HG02623 (cell line): ENCODE measurements at regions not wholly inside any gene's neighbourhood (a gene's known extent, or its start where the extent isn't known, plus 50 kb on each side); places are given as distances from the start of the nearest gene placed in this dataset.
"Not testable (repeated sequence)": the region's sequence is repeated elsewhere in the genome, so short reads cannot be mapped to it uniquely, and the experiment has no call there.

Experiments used
- ATAC-seq: cut with Tn5 transposase; IDR thresholded peaks from one replicate; pipeline ENCODE4 v1.9.1; 2021; ENCODE audit warnings: moderate library complexity; ENCODE audit not compliant: unreplicated experiment

GRCh38 chr2:88986721-88987330, 295.4 kb downstream of the RPIA start:
- not testable (repeated sequence) for ATAC-seq

- ATAC-seq, result not testable (repeated sequence)
These were observed 297.1 kb downstream of the RPIA start for GRCh38 chr2:88988617-88989016.

GRCh38 chr2:88992819-88993218, 301.3 kb downstream of the RPIA start:
- ATAC-seq, result not testable (repeated sequence)

GRCh38 chr2:88994856-88995255, 303.4 kb downstream of the RPIA start:
- ATAC-seq, result not testable (repeated sequence)

- not testable (repeated sequence) for ATAC-seq
These were observed 305.1 kb downstream of the RPIA start for GRCh38 chr2:88996588-88996987.

- no peak for ATAC-seq
These were observed 307.9 kb downstream of the RPIA start for GRCh38 chr2:88999365-88999764.

GRCh38 chr2:89000235-89000634, 308.8 kb downstream of the RPIA start:
- ATAC-seq, result no peak

GRCh38 chr2:89004238-89004637, 312.8 kb downstream of the RPIA start:
- ATAC-seq, result not testable (repeated sequence)

GRCh38 chr2:89020566-89020965, 329.1 kb downstream of the RPIA start:
- not testable (repeated sequence) for ATAC-seq

GRCh38 chr2:89026296-89026695, 334.8 kb downstream of the RPIA start:
- not testable (repeated sequence) for ATAC-seq

- not testable (repeated sequence) for ATAC-seq
These were observed 335.6 kb downstream of the RPIA start for GRCh38 chr2:89027115-89027514.

GRCh38 chr2:89027536-89027935, 336.1 kb downstream of the RPIA start:
- not testable (repeated sequence) for ATAC-seq

- not testable (repeated sequence) for ATAC-seq
These were observed 337.8 kb downstream of the RPIA start for GRCh38 chr2:89029257-89029656.

- ATAC-seq, result not testable (repeated sequence)
These were observed 356.9 kb downstream of the RPIA start for GRCh38 chr2:89048138-89049066.

GRCh38 chr2:89058616-89059015, 367.1 kb downstream of the RPIA start:
- ATAC-seq, result not testable (repeated sequence)

GRCh38 chr2:89061174-89061573, 369.7 kb downstream of the RPIA start:
- ATAC-seq, result not testable (repeated sequence)

- not testable (repeated sequence) for ATAC-seq
These were observed 385.3 kb downstream of the RPIA start for GRCh38 chr2:89076771-89077170.

- not testable (repeated sequence) for ATAC-seq
These were observed 401.4 kb downstream of the RPIA start for GRCh38 chr2:89092911-89093310.

GRCh38 chr2:89095060-89095459, 403.6 kb downstream of the RPIA start:
- not testable (repeated sequence) for ATAC-seq

- ATAC-seq, result not testable (repeated sequence)
These were observed 411.1 kb downstream of the RPIA start for GRCh38 chr2:89102587-89102986.

GRCh38 chr2:89106369-89107019, 415.0 kb downstream of the RPIA start:
- ATAC-seq, result not testable (repeated sequence)
